GM12891 (cell line): ENCODE measurements at regions not wholly inside any gene's neighbourhood (a gene's known extent, or its start where the extent isn't known, plus 50 kb on each side); places are given as distances from the start of the nearest gene placed in this dataset.

Source experiments
- POLR2A ChIP-seq: IDR thresholded peaks from 2 replicates; pipeline ENCODE4 v1.6.1; 2011; ENCODE audit warnings: low read depth, low read length, control low read depth
- POLR2AphosphoS5 ChIP-seq: IDR thresholded peaks from 2 replicates; pipeline ENCODE4 v1.6.1; 2011; ENCODE audit warnings: low read depth, low read length, control low read depth
- TAF1 ChIP-seq: IDR thresholded peaks from 2 replicates; pipeline ENCODE4 v1.6.1; 2011; ENCODE audit warnings: low read depth, low read length, control low read depth

DNA sequence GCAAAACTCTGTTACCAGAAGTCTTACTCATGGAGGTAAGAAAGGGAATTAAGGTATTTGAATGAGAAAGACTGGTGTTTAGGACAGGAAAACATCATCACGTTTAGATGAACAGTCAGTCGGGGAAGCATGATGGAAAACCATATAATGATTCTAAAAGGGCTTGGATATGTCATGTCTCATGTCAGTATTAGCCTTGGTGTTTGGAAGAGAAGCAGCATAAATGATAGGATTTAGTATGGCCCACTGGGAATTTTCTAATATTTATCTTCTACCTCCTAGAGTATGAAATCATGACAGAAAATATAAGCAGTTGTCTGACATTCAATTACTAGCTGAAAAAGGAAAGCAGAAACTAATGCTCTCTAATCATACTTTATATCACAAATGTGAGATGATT lies 1643.6 kb upstream of the CELF4 start:
- TF ChIP-seq POLR2A (no peak), POLR2AphosphoS5 (no peak), TAF1 (no peak)
